Gastrocnemius medialis (tissue), 4 donors: ENCODE measurements at regions not wholly inside any gene's neighbourhood (a gene's known extent, or its start where the extent isn't known, plus 50 kb on each side); places are given as distances from the start of the nearest gene placed in this dataset.
"Not testable (repeated sequence)": the region's sequence is repeated elsewhere in the genome, so short reads cannot be mapped to it uniquely, and the experiment has no call there.

Source experiments
- ATAC-seq, 2 donors: fragments of 150-250 bp; one replicate each; pipeline ENCODE4 v1.9.1; 2016
- DNase-seq, 2 donors: peaks; one replicate each; pipeline ENCODE4 v3.0.0-alpha.2; 2019
- H3K27ac ChIP-seq, 4 donors: fragments of 200-600 bp; sonication (generic); 1 replicate in 1 of 4; 2 replicates in 3 of 4; pipeline ENCODE4 v1.5.1; 2016 to 2018; ENCODE audit warnings: mild to moderate bottlenecking in 2 of 4, moderate library complexity in 1 of 4
- H3K27me3 ChIP-seq, 3 donors: fragments of 200-600 bp; sonication (generic) in 2 of 3; 1 replicate in 1 of 3; 2 replicates in 2 of 3; pipeline versions ENCODE4 v1.5.1 to v1.6.0; 2016 to 2019; ENCODE audit warnings: mild to moderate bottlenecking in 1 of 3, moderate library complexity in 1 of 3
- H3K36me3 ChIP-seq, 2 donors: fragments of 200-600 bp; sonication (generic) in 1 of 2; one replicate each; pipeline ENCODE4 v1.5.1; 2017 to 2018
- H3K4me1 ChIP-seq, 2 donors: fragments of 200-600 bp; sonication (generic) in 1 of 2; one replicate each; pipeline ENCODE4 v1.5.1; 2016 to 2017; ENCODE audit warnings: mild to moderate bottlenecking in 2 of 2
- H3K4me3 ChIP-seq, 4 donors: fragments of 200-600 bp; sonication (generic) in 3 of 4; 1 replicate in 1 of 4; 2 replicates in 3 of 4; pipeline ENCODE4 v1.5.1; 2016 to 2019; ENCODE audit warnings: mild to moderate bottlenecking in 2 of 4
- H3K9me3 ChIP-seq, 3 donors: fragments of 200-600 bp; sonication (generic) in 2 of 3; 1 replicate in 1 of 3; 2 replicates in 2 of 3; pipeline ENCODE4 v1.5.1; 2016 to 2019
- CTCF ChIP-seq, 5 experiments: fragments of 450-650 bp in 3 of 5; fragments of 200-600 bp in 2 of 5; sonication (generic) in 2 of 5; IDR thresholded peaks in 4 of 5; conservative IDR thresholded peaks in 1 of 5; 1 replicate in 4 of 5; 2 replicates in 1 of 5; pipeline ENCODE4 v1.5.1; 2016 to 2019; ENCODE audit warnings: antibody characterized with exemption in 5 of 5, mild to moderate bottlenecking in 3 of 5, moderate library complexity in 3 of 5
- POLR2A ChIP-seq, 2 donors: fragments of 450-650 bp; IDR thresholded peaks; one replicate each; pipeline ENCODE4 v1.6.1; 2017; ENCODE audit warnings: antibody characterized with exemption in 2 of 2, mild to moderate bottlenecking in 2 of 2, moderate library complexity in 2 of 2
- in situ Hi-C, 4 donors: fragments of 200-750 bp; cut with MboI; loops; one replicate each; pipeline versions ENCODE4 v1.15.0 to v1.8.0; 2017; ENCODE audit warnings: low sequenced_read_pairs in 4 of 4
- intact Hi-C: fragments of 100-400 bp; cut with DNase I; formaldehyde crosslinking; loops from one replicate; pipeline ENCODE4 v1.15.1; 2023; ENCODE audit warnings: low total_unique reads

GRCh38 chr17:16888413-16889087, 83.4 kb downstream of the TNFRSF13B start:
- Histone ChIP-seq H3K36me3 (no peaks in the 10 kb centered on the region), H3K27me3 (no peaks in the 10 kb centered on the region), H3K4me1 (no peaks in the 10 kb centered on the region), H3K4me3 (no peak overlapping the region), H3K9me3 (no peaks in the 10 kb centered on the region), H3K27ac (no peak overlapping the region)
- no peak for ATAC-seq
- TF ChIP-seq CTCF (IDR thresholded peaks at IDR 0.05 in 4 of 5, conservative IDR thresholded peaks at IDR 0.05 in 1 of 5): no peak
- TF ChIP-seq POLR2A (IDR thresholded peaks at IDR 0.05): no peak
- intact Hi-C loops (no loop called here), in situ Hi-C loops (no loop called here)
- DNase-seq: no peak

DNA sequence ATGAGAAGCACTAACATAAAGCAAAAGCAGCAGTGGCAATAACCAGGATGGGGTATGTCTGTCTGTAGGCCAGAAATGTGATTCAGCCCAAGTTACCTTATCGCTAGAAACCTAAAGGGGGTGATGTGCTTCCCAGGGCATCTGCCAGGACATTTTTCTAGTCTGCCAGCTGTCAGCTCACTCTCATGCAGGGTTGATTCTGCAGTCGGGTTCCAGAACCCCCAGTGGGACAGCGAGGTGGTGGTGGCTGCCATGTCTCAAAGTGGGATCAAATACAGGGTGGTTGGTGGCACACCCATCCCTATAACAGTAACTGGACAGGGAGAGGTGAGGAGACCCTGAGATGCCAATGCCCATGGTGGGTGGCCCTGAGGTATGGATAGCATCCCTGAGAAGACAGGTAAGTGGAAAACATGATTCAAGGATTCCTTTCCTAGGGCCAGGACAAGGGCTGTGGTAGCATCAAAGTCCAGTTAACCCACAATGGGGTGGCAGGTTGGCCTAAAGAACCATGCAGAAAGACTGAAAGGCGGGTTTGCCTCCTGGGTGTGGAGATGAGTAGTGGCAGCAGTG, 84.3 kb downstream of the TNFRSF13B start:
- Histone ChIP-seq H3K27me3 (no peaks in the 10 kb centered on the region), H3K36me3 (no peaks in the 10 kb centered on the region), H3K27ac (no peak overlapping the region), H3K9me3 (no peaks in the 10 kb centered on the region), H3K4me1 (no peaks in the 10 kb centered on the region), H3K4me3 (no peak overlapping the region)
- intact Hi-C loops: no loop called here
- no peak for TF ChIP-seq POLR2A (IDR thresholded peaks at IDR 0.05)
- no peak for TF ChIP-seq CTCF (IDR thresholded peaks at IDR 0.05 in 4 of 5, conservative IDR thresholded peaks at IDR 0.05 in 1 of 5)
- no peak for ATAC-seq
- DNase-seq: no peak
- in situ Hi-C loops: no loop called here

DNA sequence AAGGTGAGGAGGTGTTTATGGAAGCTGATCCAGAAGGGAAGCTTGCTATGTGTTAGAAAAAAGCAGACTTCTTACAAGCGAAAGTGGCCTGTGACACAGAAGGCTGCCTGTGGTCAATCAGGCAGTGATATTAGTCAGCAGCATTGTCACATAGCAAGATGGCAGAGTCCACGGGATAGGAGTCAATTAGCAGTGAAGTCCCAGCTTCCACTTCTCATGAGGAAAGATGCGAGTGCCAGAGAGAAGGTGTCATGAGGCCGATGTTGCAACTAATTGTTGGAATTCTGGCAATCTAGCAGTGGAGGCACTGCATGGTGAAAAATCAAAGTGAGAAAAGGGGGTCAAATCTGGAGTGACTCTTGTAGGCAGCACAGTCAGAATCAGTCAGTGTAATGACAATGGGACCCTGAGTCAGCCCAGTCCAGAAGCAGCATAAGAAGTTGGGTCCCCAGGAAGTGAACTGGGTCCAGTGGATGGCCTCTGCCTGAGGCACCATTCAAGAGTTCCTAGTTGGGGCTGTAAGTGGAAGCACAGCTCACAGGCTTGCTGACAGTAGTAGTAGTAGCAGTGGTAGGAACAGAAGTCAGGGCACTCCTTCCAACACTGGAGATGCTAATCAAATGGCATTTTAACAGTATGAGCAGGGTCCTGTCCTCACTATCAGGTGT, 85.1 kb downstream of the TNFRSF13B start:
- no peaks in the 10 kb centered on the region for H3K9me3 ChIP-seq
- intact Hi-C loops (no loop called here), in situ Hi-C loops (no loop called here)
- H3K36me3 ChIP-seq: no peaks in the 10 kb centered on the region
- H3K27me3 ChIP-seq: no peaks in the 10 kb centered on the region
- no peak for DNase-seq
- H3K27ac ChIP-seq: no peak overlapping the region
- no peak overlapping the region for H3K4me3 ChIP-seq
- TF ChIP-seq CTCF (IDR thresholded peaks at IDR 0.05 in 4 of 5, conservative IDR thresholded peaks at IDR 0.05 in 1 of 5): no peak
- no peak for TF ChIP-seq POLR2A (IDR thresholded peaks at IDR 0.05)
- no peaks in the 10 kb centered on the region for H3K4me1 ChIP-seq
- ATAC-seq: no peak

GRCh38 chr17:16885204-16885603, 86.7 kb downstream of the TNFRSF13B start:
- H3K36me3 ChIP-seq, H3K27me3 ChIP-seq, intact Hi-C loops, H3K4me1 ChIP-seq, DNase-seq, H3K27ac ChIP-seq, H3K4me3 ChIP-seq, ATAC-seq, in situ Hi-C loops, H3K9me3 ChIP-seq: not testable (repeated sequence)

- in situ Hi-C loops, H3K4me3 ChIP-seq, H3K9me3 ChIP-seq, H3K4me1 ChIP-seq, intact Hi-C loops, H3K27ac ChIP-seq, H3K36me3 ChIP-seq, ATAC-seq, H3K27me3 ChIP-seq, DNase-seq: not testable (repeated sequence)
Observed at GRCh38 chr17:16882926-16883265, 89.0 kb downstream of the TNFRSF13B start.
